Keratinocyte (primary cell): ENCODE measurements at regions not wholly inside any gene's neighbourhood (a gene's known extent, or its start where the extent isn't known, plus 50 kb on each side); places are given as distances from the start of the nearest gene placed in this dataset.

Source experiments
- DNase-seq: peaks from one replicate; pipeline ENCODE4 v3.0.0-alpha.2; 2011; ENCODE audit warnings: low read depth, missing footprints, low spot score
- FAIRE-seq: peaks from 2 replicates; lab custom pipeline; 2011; peaks lifted over from hg19 to GRCh38; lab: Jason Lieb, UNC
- H2AFZ ChIP-seq: 2 replicates; pipeline ENCODE4 v1.6.0; 2012; ENCODE audit warnings: low read length, control low read depth, inconsistent platforms; ENCODE audit not compliant: control insufficient read depth
- H3K27ac ChIP-seq: 2 replicates; pipeline ENCODE4 v1.5.1; 2011; ENCODE audit warnings: low read length; ENCODE audit not compliant: control insufficient read depth, insufficient read depth
- H3K27me3 ChIP-seq: 3 replicates; pipeline ENCODE4 v1.6.0; 2011; ENCODE audit warnings: low read length; ENCODE audit not compliant: control insufficient read depth, insufficient read depth; ENCODE audit errors: extremely low read depth
- H3K36me3 ChIP-seq, 2 experiments: 2 replicates in 1 of 2; 3 replicates in 1 of 2; pipeline ENCODE4 v1.5.1; 2011; ENCODE audit warnings: low read length in 2 of 2, mild to moderate bottlenecking in 1 of 2; ENCODE audit not compliant: control insufficient read depth in 2 of 2, insufficient read depth in 2 of 2; ENCODE audit errors: extremely low read depth in 1 of 2
- H3K4me1 ChIP-seq: 3 replicates; pipeline ENCODE4 v1.5.1; 2011; ENCODE audit warnings: low read length; ENCODE audit not compliant: control insufficient read depth, insufficient read depth; ENCODE audit errors: extremely low read depth
- H3K4me2 ChIP-seq: 3 replicates; pipeline ENCODE4 v1.6.0; 2011; ENCODE audit warnings: low read depth, low read length; ENCODE audit not compliant: control insufficient read depth, insufficient read depth; ENCODE audit errors: extremely low read depth
- H3K4me3 ChIP-seq, 3 experiments: fragments of 200-600 bp in 1 of 3; sonication (generic) in 1 of 3; 2 replicates in 2 of 3; 3 replicates in 1 of 3; pipeline ENCODE4 v1.5.1; 2011 to 2016; ENCODE audit warnings: low read length in 3 of 3, mild to moderate bottlenecking in 3 of 3, control low read depth in 2 of 3, inconsistent platforms in 1 of 3, low read depth in 1 of 3, mixed read lengths in 1 of 3, mixed run types in 1 of 3, moderate library complexity in 1 of 3; ENCODE audit not compliant: control insufficient read depth in 2 of 3, insufficient read depth in 2 of 3; ENCODE audit errors: extremely low read depth in 1 of 3
- H3K79me2 ChIP-seq: 2 replicates; pipeline ENCODE4 v1.6.0; 2012; ENCODE audit warnings: low read length; ENCODE audit not compliant: control insufficient read depth, insufficient read depth
- H3K9ac ChIP-seq: 3 replicates; pipeline ENCODE4 v1.6.0; 2011; ENCODE audit warnings: low read length; ENCODE audit not compliant: control insufficient read depth, insufficient read depth; ENCODE audit errors: extremely low read depth
- H3K9me1 ChIP-seq: 3 replicates; pipeline ENCODE4 v1.6.0; 2011; ENCODE audit warnings: low read length; ENCODE audit not compliant: control insufficient read depth, insufficient read depth; ENCODE audit errors: extremely low read depth
- H3K9me3 ChIP-seq: 2 replicates; pipeline ENCODE4 v1.5.1; 2012; ENCODE audit warnings: low read depth, low read length; ENCODE audit not compliant: control insufficient read depth
- H4K20me1 ChIP-seq: 3 replicates; pipeline ENCODE4 v1.6.0; 2011; ENCODE audit warnings: low read length; ENCODE audit not compliant: control insufficient read depth, insufficient read depth; ENCODE audit errors: extremely low read depth
- CTCF ChIP-seq, 3 experiments: IDR thresholded peaks in 1 of 3; conservative IDR thresholded peaks in 1 of 3; optimal IDR thresholded peaks in 1 of 3; 2 replicates in 2 of 3; 3 replicates in 1 of 3; pipeline versions ENCODE3 to v1.5.1; 2011; ENCODE audit warnings: low read length in 3 of 3, mild to moderate bottlenecking in 3 of 3, moderate library complexity in 2 of 3, control low read depth in 1 of 3, inconsistent platforms in 1 of 3; ENCODE audit not compliant: insufficient read depth in 2 of 3; ENCODE audit errors: extremely low read depth in 1 of 3
- EZH2 ChIP-seq: IDR thresholded peaks from one replicate; pipeline ENCODE4 v1.6.1; 2012; ENCODE audit warnings: inconsistent platforms, mild to moderate bottlenecking, low read length, moderate library complexity
- dilution Hi-C: fragments of 300-500 bp; cut with MboI; formaldehyde crosslinking; loops from one replicate; pipeline ENCODE4 v1.7.0; 2020; ENCODE audit warnings: low sequenced_read_pairs; ENCODE audit not compliant: extremely low pct_ligation_motif_present

- Histone ChIP-seq H3K9me3 (peaks cover 11% of the 10 kb centered on the region), H4K20me1 (no peaks in the 10 kb centered on the region), H3K79me2 (no peaks in the 10 kb centered on the region), H3K4me1 (no peaks in the 10 kb centered on the region), H3K36me3 (no peaks in the 10 kb centered on the region), H3K27me3 (no peaks in the 10 kb centered on the region), H3K4me2 (no peak overlapping the region), H3K4me3 (no peak overlapping the region), H3K9me1 (no peaks in the 10 kb centered on the region), H3K27ac (no peak overlapping the region), H3K9ac (no peak overlapping the region), H2AFZ (no peak overlapping the region)
- no peak for FAIRE-seq
- dilution Hi-C loops = no loop called here
- TF ChIP-seq CTCF (optimal IDR thresholded peaks at IDR 0.05 in 1 of 3, IDR thresholded peaks at IDR 0.05 in 1 of 3, conservative IDR thresholded peaks at IDR 0.05 in 1 of 3; ENCODE audit: extremely low read depth in 1 of 3, insufficient read depth in 2 of 3, low read length in 3 of 3) = no peak
- TF ChIP-seq EZH2 = no peak
- no peak for DNase-seq
Observed at GRCh38 chr19:28235606-28236125, 977.3 kb downstream of the UQCRFS1 start.

- no peak overlapping the region for H3K4me3 ChIP-seq
- FAIRE-seq = no peak
- no peaks in the 10 kb centered on the region for H4K20me1 ChIP-seq
- no peaks in the 10 kb centered on the region for H3K36me3 ChIP-seq
- H3K9ac ChIP-seq = no peak overlapping the region
- H3K79me2 ChIP-seq = no peaks in the 10 kb centered on the region
- TF ChIP-seq CTCF (optimal IDR thresholded peaks at IDR 0.05 in 1 of 3, IDR thresholded peaks at IDR 0.05 in 1 of 3, conservative IDR thresholded peaks at IDR 0.05 in 1 of 3; ENCODE audit: extremely low read depth in 1 of 3, insufficient read depth in 2 of 3, low read length in 3 of 3) = no peak
- TF ChIP-seq EZH2 = no peak
- no peak for DNase-seq
- H3K4me1 ChIP-seq = no peaks in the 10 kb centered on the region
- no peak overlapping the region for H3K27ac ChIP-seq
- H3K27me3 ChIP-seq = no peaks in the 10 kb centered on the region
- H3K9me1 ChIP-seq = no peaks in the 10 kb centered on the region
- H2AFZ ChIP-seq = no peak overlapping the region
- peaks cover 11% of the 10 kb centered on the region for H3K9me3 ChIP-seq
- dilution Hi-C loops = no loop called here
- H3K4me2 ChIP-seq = no peak overlapping the region
Observed at GRCh38 chr19:28234637-28235036, 978.3 kb downstream of the UQCRFS1 start.
